ENCODE measurements at regions not wholly inside any gene's neighbourhood (a gene's known extent, or its start where the extent isn't known, plus 50 kb on each side); places are given as distances from the start of the nearest gene placed in this dataset.

DNA sequence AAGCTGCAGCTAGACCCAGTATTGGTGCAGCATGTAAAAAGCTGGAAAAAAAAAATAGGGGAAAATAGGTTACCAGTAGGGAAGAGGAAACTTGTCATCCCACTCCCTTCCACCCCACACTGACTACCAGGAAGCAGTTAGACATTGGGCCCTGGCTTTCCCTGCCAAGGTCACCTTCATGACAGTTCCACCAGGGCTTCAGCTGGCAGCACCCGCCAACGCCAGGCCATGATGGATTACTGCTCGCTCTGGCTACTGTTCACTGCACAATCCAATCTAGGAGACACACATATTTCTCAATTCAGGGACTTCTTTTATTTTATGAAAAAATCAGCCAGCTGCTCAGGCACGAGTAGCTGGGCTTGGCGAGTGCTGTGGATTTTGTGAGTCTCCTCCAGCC is 127.7 kb downstream of the DMRTA2 start:
- no peak for DNase-seq (ENCODE audit: low read depth in 2 of 2)

DNA sequence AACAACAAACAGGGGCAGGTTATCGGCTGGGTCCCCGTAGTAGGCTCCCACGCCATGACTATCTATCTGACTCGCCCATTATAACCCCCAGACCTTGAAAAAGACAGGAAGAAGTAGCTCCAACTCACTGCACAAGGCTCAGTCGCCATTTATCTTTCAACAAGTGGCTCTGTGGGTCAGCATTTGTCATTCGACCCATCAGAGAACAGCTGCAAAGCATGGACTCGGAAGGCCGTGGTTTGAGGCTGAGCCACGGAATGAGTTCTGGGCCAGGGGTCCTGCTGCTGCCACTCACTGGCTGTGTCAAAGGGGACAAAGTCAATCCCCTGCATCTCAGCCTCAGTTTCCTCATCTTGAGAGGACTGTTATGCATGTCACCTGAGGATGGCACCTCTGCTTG is 131.0 kb downstream of the DMRTA2 start:
- DNase-seq (ENCODE audit: low read depth in 2 of 2): no peak

DNA sequence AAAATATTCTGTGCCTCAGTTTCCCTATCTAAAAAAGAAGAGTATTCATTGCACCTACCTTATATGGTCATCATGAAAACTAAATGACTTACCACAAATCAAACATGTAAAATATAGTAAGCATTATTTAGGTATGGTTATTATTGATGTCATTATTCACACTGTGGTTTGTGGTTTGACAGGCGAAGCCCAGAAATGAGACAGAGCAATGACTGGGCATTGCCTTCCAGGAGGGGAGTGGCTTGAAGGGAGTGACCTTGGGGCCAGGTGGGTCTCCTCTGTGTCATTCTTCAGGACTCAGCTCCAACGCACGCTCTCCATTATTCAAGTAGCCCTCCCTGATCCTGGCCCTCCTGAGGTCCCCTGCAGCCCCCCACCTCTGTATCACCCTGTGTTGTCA is 133.7 kb downstream of the DMRTA2 start:
- no peak for DNase-seq (ENCODE audit: low read depth in 2 of 2)

DNA sequence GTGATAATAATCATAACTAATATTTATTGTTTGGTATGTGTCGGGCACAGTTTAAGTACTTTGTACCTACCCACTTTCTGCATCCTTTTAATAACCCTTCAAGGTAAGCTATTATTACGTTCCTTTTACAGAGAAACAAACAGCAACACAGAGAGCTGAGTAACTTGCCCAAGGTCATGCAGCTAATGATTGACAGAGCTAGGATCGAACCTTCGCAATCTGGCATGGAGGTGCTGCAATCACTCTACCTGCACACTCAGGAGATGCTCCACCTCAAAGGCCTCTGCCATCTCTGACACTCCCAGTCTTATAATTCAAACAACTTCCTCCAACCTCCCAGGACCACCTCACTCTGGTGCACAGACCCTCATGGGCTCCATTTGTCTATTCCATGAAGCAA is 137.2 kb downstream of the DMRTA2 start:
- DNase-seq (ENCODE audit: low read depth in 2 of 2): no peak

DNA sequence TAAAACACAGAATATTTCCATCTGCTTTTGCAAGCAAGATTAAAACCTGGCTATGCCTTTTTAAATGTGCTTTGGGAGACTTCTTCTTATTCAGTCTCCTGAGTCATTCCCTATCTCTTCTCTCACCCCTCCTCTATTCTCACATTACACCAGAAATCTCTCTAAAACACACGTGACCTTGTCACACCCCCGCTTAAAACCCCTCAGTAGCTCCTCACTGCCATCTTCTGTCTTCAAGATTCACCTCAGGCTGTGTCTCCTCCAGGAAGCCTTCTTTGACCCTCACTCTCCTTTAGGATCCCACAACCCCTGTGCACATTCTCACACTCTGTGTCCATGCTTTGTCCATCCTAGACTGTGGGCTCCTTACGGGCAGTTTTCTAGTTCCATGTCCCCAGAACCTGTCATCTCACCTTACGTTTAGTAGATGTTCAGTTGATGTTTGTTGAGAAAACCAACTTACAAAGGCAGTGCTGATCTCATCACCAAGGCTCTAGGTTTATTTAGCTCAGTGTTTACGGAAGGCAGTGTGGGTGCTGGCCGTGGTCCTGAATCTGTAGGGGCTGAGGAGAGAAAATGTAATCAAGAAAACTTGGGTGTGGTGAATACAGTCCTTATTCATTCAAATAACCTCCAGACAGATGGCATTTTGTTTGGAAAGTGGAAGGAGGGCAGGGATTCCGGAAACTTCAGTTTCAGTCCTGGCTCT is 143.5 kb downstream of the DMRTA2 start:
- no peak for DNase-seq (ENCODE audit: low read depth in 2 of 2)

DNA sequence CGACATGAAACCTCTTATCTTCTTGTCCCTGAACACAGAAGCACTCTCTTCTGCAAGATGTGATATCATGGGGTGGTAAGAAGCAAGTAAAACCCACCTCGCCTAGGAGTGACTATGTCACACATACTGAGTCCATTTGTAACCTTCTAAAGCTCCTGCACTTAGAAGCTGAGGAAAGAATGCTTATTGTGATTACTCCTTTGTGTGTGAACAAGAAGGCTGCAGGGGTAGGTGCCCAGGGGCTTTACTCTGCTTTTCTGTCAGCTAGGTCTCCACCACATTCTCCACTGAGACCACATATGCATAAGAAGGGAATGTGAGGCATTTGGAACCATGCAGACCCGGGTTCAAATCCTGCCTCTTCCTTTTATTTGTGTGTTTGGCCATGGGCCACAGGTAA is 144.3 kb downstream of the DMRTA2 start:
- DNase-seq (ENCODE audit: low read depth in 2 of 2): no peak

DNA sequence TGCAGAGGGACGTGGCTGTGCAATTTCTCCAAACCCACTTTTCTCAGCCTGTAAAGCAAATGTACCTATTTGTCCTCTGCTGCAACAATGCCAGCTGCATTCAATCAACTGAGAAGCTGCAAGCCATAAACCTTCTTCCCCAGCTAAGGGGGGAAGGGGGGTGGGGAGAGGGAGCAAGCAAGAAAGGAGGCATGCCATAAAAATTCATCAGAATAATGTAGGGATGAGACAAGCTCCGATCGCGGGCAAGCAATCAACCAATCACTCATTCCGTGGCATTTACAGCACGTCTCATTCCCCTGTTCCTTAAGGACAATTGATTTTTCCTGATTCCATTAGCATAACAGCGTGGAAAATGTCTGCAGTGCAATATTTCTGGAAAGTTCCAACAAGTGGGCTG is 144.8 kb downstream of the DMRTA2 start:
- no peak for DNase-seq (ENCODE audit: low read depth in 2 of 2)

DNA sequence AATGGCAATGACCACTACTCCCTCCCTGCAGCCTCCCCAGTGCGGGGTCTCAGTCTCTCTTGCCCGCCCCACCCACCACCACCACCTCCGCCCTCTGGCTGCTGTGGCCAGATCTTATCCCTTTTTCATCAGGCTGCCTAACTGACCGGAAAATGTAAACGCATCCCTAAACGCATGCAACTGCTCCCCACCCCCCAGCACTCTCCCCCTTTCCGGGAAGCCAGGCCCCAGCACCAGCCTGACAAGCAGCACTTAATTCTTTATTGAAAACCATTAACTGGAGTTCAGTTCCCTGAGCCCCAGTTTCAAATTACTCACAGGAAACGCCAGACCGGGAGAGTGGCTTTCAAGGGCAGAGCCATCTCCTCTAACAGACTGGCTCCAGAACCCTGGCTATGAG is 147.7 kb downstream of the DMRTA2 start:
- no peak for DNase-seq (ENCODE audit: low read depth in 2 of 2)

DNA sequence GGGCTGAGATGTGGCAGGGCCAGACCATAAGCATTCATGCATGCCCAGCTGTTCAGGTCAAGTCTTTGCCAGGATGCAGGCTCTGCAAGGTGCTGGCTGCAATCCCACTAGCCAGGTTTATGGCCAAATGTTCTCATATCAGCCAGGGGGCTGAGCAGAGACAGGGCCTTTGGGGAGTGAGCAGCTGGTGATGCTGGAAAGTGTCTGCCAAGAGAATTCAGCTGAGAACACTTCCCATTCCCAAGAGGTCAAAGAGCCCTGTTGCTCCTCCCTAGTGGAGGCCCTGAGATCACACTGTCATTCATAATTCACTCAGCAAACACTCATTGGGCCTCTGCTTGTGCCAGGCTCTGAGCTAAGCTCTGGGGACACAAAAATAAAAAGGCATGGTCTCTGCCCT is 150.3 kb downstream of the DMRTA2 start:
- no peak for DNase-seq (ENCODE audit: low read depth in 2 of 2)

DNA sequence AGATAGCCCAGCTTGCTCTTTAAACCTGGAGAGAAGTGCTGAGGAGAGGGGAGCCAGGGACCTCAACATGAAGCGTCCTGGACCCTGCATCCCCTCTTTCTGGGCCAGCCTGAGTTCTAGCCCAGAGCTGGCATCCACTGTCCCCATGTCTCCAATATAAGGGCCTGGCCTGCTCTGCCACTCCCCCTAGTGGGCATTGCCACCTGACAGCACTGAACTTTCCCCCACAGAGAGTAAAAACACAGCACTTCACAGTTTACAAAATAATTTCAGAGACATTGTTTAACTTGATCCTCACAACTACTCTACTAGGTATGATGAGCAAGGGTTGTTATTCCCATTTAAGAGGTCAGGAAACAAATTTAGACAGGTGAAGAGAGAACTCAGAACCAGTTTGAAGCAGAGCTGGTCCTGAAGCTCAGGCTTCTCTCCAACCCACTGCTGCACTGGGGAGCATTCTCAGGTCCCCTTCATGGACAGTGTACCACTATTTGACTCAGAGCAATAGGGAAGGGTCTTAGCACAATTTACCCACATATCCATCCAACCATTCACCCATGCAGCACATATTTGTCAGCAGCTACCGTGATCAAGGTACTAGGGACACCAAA is 151.2 kb downstream of the DMRTA2 start:
- DNase-seq (ENCODE audit: low read depth in 2 of 2): peak in 1 of 2 donors; percentile 2

DNA sequence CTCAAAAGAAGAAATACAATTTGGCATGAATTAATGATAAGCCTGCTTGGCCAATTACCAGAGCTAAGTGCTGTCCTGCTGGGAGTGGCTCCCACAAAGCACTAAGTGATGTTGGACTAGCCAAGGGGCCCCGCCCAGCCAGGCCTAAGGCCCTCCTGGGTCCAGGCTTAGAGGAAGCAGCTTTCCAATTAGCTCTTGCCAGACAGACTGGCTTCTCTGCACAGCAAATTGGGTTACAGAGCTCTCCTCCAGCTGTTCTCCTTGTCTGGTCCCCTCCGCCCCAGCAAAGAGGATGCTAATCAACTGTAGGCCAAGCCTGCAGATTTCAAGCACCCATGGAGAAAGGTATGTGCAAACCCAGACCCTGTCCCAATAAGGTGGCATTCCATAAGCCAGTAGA is 151.9 kb downstream of the DMRTA2 start:
- DNase-seq (ENCODE audit: low read depth in 2 of 2): no peak

DNA sequence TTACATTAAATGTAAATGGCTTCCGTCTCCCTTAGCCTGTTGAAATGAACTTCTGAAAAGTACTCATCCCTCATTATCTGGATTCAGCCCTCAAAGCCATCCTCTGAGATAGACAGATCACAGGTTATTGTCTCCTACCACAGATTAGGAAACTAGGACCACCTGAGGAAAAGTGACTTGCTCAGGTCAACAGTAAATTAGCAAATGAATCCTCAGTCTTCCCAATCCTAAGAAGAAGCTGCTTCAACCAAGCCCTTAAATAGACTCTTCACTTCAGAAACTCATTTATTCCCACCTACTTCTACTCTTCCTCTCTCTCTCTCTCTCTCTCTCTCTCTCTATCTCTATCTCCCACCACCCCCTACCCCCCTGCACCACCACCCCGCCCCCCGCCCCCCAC is 152.3 kb downstream of the DMRTA2 start:
- DNase-seq (ENCODE audit: low read depth in 2 of 2): no peak

DNA sequence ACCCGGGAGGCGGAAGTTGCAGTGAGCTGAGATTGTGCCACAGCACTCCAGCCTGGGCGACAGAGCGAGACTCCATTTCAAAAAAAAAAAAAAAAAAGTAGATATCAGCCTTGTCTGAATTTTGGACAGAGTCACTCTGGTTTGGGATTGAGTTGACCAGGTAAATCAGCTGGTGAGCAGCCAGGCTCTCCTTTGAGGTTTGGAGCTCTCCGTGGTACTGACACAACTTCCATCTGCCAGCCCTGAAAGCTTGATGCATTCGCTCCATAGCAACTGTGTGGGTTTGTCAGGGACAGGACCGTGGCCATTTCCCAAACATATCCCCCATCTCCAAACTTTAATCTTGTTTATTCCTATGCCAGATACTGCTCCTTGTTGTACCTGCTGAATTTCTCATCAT is 155.2 kb downstream of the DMRTA2 start:
- no peak for DNase-seq (ENCODE audit: low read depth in 2 of 2)

DNA sequence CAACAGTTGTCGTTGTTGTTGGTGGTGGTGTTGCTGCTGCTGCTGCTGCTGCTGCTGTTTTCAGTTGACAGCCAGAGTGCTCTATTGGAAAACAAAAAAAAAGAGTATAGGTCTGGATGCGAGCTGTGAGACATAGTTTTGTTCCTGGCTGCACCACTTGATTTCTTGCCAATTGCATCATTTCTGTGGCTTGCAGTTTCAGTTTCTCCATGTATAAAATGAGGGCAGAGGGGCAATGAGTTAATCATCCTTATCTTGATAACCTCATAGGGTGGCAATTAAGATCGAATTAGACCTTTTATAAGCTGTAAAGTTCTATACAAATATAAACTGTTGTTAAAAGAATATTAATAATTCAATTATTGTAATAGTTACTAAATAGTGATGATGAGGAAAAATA is 156.7 kb downstream of the DMRTA2 start:
- DNase-seq (ENCODE audit: low read depth in 2 of 2): no peak

DNA sequence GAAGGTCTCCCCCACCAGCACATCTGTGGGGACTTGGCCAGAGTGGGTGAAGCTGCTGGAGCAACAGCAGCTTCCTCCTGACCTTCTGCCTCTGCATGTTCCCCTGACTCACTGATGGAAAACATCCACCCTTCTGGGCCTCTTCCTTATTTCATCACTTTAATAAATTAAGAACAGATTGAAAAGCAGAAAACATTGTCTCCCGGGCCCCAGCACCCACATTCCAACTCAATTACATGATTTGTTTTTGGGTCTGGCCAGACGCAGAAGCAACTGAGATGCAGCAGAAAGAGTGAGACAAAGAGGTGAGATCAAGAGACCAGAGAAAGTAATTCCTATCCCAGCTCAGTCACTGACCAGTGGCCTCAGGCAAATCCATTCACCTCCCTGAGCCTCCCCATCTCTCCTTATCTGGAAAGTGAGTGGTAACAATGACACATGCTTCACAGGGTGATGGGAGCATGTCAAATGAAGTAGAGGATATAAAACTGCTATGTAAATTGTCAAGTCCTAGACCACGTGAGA is 157.1 kb downstream of the ELAVL4 start:
- DNase-seq (ENCODE audit: low read depth in 2 of 2): no peak

DNA sequence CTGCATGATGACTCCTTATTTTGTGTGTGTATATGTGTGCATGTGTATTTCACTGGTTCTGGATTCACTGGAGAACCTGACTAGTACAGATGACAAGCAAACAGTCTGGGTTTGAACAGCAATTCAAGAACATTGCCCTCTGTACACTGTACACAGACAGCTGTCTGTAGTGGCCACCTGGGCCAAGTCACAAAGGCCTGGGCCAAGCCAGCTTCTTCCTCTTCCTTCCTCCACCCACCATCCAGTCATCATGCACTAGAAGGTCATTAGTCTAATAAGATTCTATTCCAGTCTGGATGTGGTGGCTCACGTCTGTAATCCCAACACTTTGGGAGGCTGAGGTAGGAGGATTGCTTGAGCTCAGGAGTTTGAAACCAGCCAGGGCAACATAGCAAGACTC is 155.9 kb downstream of the ELAVL4 start:
- no peak for DNase-seq (ENCODE audit: low read depth in 2 of 2)

DNA sequence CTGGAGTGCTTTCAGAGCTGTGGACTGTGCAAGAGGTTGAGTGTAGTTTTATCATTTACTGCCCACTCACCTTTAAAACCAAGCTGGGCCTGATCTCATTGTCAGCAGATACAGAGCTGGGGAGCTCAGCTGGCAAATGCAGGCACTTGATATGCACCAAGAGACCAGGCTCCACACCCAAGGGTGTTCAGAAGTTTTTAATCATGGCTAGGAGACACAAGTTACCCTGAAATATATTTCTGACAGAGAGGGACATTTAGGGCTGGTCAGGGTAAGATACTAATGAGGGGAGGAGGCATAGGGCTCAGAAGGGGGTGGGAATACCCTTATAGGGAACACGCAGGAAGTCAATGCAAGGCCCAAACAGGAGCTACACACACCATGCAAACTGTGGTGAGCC is 153.7 kb downstream of the ELAVL4 start:
- DNase-seq (ENCODE audit: low read depth in 2 of 2): no peak

DNA sequence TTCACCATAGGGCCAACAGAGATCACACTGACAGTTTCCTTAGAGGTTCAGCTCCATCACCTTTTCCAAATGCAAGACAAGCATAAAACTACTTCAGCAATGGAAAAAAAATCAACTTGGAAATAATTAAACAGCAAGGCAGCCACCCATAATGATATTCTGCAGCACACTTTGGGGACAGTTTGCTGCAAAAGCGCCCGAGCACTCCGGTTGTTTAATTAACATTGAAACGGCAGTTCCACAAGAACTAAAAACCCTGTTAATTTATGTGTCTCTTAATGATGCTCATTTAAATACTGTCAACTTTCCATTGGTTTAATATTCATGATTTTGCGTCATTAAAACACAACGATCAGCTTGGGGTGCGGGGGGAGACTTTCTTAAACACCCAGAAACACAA is 153.2 kb downstream of the ELAVL4 start:
- DNase-seq (ENCODE audit: low read depth in 2 of 2): no peak

DNA sequence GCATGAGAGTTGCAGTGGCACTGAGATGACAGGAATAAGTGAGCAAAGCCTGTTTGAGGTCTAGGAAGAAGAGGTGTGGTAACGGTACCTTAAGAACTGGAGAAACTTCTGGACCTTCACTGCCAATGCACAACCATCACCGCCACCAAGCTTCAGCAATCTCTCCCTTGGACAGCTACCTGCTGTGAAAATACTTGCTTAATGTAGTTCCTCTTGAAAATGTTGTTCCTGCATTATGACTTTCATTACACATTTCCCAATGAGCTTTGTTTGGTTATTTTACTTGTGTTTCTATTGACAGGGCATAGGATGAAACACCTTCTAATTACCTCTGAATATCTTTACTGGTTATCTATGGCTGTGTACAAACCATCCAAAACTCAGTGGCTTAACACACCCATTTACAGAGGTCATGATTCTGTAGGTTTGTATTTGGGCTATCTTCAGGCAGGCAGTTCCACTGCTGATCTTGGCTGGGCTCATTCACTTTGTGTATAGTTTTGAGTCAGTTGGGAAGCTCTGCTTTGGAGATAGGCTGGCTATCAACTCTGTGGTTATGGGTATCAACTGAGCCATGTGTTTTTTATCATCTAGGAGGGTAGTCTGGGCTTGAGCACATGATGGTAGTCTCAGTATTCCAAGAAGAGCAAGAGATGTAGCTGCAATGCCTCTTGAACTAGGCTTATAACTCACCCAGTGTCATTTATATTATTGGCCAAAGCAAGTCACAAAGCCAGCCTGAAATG is 149.4 kb downstream of the ELAVL4 start:
- DNase-seq (ENCODE audit: low read depth in 2 of 2): no peak

DNA sequence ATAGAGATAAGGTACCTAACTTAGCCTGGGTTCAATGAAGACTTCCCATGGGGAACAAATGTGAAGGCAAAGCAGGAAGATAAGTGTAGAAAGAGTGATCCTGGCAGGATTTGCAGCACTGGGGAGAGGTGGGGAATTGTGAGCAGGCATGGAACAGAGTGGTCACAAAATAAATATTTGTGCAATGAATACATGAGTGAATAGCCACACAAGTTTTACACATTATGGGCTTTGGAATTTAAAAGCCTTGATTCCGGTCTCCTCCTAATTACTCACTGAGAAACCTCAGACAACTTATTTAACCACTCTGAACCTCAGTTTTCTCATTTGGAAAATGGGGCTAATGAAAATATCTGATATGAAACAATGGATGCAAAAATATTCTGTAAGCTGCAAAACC is 148.3 kb downstream of the ELAVL4 start:
- DNase-seq (ENCODE audit: low read depth in 2 of 2): no peak

Measured in stimulated activated CD4-positive, alpha-beta T cell treated with anti-CD3 and anti-CD28 coated beads, Interleukin-15, amount 100 ng/mL, for 48 hours (primary cell).